Middle frontal gyrus (tissue), 1 donor: ENCODE measurements at regions not wholly inside any gene's neighbourhood (a gene's known extent, or its start where the extent isn't known, plus 50 kb on each side); places are given as distances from the start of the nearest gene placed in this dataset.
"Not testable (repeated sequence)": the region's sequence is repeated elsewhere in the genome, so short reads cannot be mapped to it uniquely, and the experiment has no call there.

Experiments used
- DNase-seq: peaks from one replicate; pipeline ENCODE4 v3.0.0-alpha.2; 2015; ENCODE audit warnings: low spot score; ENCODE audit errors: extremely low spot score

DNA sequence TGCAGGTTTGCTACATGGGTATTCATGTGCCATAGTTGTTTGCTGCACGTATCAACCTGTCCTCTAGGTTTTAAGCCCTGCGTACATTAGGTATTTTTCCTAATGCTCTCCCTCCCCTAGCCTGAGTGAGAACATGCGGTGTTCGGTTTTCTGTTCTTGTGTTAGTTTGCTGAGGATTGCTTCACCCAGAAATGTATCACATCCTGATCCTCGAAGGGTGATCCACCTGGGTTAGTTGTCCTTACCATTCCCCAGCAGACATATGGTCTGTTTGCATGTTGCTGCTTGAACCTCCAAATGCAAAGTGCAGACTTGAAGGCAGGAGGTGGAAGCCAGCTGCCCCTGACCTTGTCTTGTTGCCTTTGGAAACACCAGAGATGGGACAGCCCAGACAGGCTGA is 161.5 kb upstream of the WDR1 start:
- no peak for DNase-seq

DNA sequence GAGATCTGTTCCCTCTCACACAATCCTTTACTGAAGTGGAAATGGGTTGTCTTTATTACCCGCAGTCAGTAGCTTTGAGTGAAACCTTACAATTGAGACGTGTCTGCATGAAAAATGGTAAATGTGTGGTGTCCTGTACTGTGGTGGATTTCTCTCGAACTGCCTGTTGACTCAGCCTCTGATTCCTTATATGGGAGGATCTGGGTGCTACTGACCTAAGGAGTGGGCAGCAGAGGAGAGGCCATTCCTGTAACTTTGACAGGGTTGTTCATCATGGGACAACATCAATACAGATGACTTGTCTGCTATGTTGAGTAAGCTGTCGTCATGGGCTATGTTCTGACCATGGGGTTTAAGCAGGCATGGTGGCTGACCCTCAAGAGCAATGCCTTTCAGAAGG is 159.6 kb upstream of the WDR1 start:
- no peak for DNase-seq

DNA sequence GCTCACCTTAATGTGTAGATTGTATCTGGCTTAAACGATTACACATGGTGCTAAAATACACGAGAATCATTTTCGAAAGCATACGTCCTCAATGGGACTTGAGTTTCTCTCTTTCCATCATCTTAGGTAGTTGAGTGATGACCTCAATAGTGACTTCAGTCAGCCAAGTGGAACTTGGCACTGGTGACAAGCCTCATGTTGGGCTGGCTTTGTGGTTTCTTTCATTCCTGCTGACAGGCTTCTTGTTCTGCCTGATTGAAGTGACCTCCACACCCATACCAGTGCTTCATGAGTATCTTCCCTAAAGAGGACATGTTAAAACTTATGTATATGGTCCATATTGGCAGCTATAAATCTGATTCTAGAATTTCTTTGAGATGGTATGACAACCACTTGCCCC is 159.1 kb upstream of the WDR1 start:
- DNase-seq, result no peak

DNA sequence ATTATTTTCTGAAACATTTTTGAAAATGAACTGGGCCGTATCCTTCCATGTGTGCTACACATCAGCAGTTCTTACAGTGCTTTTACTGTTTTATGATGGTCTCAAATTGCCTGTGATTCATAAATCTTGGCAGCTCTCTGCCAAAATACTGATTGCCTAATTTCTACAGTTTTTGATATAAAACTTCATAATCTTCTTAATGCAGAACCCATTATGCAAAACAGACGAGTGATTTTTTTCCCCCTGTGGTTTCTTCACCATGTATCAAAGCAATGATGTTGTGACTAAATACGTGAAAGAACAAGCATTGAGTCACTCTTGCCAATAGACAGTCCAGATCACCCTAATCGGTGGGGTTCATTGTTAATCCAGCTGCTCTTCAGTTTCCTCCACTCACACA is 156.4 kb upstream of the WDR1 start:
- DNase-seq, result no peak

DNA sequence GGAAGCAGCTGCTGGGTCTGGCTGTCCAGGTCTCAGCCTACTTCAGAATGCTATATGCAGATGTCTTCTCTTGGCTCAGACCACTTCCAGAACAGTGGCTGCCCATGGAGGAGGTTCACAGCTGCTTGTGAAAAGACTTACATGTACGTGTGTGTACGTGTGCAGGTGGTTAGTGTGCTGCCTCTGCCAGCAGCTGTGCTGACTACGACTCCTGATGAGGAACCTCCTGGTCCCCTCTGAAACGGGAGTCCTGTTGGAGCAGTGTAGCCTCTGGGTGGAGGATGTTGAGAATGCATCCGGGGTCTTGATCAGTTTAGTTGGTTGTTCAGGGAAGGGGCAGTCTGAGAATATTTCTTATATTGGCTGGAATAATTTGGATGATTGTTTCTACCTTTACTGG is 155.9 kb upstream of the WDR1 start:
- DNase-seq, result no peak

DNA sequence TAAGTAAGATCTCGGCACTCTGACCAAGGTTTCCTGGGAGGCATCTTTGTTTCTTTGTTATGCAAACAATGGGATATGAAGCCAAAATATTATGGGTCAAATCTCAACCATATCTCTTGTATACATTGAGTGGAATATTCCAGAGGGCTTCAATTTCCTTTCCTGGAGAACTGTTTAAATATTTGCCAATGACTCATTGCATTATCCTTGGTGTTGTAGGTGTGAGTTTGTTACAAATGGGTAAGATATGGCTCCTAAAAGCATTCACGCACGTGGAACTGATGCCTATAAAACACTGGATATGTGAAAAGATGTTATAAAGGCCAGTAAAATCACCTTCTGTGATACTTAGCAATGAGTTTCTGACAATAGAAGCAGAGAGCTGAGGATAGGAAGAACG is 150.5 kb upstream of the WDR1 start:
- DNase-seq, result no peak

DNA sequence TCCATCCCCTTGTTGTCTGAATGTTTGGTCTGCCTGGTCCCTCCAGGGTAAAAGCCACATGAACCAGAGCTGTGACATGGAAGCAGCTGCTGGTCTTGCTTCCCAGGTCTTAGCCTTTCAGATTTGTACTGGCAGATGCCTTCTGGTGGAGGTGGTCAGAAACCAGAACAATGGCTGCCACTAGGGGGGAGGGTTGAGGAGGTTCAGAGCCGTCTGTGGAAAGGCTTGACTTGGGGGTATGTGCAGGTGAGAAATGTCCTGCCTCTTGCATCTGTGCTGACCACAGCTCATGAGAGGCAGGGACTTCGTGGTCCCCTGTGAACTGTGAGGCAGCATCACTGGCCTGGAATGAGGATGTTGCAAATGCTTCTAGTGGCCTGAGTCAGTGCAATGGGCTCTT is 144.2 kb upstream of the WDR1 start:
- no peak for DNase-seq

DNA sequence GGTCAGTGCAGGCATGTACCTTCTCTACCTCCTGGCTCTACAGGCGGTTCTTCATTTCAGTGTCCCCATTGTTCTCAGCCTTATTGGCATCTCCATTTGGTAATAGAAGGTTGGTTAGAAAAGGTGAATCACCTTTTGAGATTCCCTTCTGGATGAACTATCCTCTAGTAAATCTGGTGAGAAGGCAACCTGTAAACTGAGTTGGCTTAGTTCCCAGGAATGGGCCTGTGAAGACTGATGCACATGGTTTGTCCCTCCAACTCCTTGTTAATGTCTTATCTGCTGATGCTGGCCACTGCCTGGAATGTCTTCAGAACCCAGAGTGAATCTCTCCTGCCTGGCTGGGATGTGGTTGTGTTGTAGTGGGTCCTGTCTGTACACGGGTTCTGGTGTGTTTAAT is 143.4 kb upstream of the WDR1 start:
- no peak for DNase-seq

DNA sequence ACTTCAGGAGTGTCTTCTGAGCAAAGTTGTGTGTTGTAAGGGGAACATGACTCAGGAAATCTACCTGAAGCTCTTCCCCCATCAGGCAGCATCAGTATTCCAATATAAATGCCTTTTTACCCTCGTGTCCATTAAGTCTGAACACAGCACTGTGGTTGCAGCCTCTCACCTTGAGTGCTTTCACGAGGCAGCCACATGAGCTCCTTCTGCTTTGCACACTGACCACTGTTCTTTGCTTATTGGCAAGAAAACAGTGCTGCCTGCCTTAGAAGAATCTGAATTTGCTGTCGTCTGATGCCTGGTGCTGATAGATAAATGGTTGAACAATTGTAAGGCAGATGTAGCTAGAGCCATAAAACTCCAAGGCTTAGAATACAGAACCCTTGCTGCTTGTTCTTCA is 139.6 kb upstream of the WDR1 start:
- DNase-seq, result no peak

DNA sequence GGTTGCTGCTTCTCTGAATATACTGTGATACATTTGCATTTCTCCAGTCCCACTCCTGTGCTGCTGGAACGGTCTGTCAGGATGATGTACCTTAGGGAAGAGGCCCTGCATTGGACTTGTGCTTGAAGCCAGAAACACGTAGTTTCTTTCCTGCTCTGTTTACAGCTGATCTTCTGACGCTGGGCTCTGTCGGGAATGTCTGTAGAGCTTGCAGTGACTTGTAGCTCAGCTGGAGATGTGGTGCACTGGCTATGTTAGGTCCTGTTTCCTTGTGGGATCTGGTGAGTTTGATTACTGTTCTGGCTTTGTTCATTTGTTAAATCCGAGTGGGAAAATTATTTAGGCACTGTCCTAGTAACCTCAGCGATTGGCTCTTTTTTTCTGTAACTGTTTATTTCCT is 137.2 kb upstream of the WDR1 start:
- no peak for DNase-seq

DNA sequence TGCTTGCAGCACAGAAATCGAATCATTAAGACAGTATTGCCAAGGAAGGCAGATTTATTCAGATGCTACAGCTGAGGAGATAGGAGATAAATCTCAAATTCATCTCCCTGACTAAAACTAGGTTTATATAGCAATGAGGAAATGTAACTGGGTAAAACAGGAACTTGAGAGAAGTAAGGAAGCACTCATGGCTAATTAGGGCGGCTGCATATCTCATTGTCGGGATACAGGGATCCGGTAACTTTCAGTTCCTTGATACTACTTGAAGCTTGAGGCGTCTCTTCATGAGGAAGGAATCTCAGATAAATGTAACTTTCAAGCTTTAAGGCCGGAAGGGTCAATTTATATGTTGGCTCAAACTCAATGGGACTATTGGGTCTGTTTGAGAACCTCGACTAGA is 129.2 kb upstream of the WDR1 start:
- DNase-seq, result no peak

DNA sequence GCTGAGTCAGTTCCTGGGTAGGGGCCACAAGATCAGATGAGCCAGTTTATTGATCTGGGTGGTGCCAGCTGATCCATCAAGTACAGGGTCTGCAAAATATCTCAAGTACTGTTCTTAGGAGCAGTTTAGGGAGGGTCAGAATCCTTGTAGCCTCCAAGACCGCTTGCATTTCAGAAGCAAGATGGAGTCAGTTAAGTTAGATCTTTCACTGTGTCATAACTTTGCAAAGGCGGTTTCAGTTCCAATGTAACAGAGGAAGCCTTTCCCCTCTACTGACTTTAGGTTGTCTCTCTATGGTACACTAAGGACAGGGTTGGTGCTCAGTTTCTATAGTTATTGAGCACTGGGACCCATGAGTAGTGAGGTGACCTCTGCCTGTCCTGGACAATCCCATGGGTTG is 127.3 kb upstream of the WDR1 start:
- no peak for DNase-seq

DNA sequence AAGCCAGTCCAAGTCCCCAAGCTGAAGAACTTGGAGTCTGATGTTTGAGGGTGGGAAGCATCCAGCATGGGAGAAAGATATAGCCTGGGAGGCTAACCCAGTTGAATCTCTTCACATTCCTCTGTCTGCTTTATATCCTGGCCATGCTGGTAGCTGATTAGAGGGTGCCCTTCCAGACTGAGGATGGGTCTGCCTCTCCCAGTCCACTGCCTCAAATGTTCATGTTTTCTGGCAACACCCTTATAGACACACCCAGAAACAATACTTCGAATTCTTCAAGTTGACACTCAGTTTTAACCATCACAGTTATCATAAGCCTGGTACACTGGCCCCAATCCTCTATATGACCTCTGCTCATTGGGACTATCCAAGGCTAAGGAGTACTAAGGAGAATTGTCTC is 124.1 kb upstream of the WDR1 start:
- DNase-seq, result no peak

DNA sequence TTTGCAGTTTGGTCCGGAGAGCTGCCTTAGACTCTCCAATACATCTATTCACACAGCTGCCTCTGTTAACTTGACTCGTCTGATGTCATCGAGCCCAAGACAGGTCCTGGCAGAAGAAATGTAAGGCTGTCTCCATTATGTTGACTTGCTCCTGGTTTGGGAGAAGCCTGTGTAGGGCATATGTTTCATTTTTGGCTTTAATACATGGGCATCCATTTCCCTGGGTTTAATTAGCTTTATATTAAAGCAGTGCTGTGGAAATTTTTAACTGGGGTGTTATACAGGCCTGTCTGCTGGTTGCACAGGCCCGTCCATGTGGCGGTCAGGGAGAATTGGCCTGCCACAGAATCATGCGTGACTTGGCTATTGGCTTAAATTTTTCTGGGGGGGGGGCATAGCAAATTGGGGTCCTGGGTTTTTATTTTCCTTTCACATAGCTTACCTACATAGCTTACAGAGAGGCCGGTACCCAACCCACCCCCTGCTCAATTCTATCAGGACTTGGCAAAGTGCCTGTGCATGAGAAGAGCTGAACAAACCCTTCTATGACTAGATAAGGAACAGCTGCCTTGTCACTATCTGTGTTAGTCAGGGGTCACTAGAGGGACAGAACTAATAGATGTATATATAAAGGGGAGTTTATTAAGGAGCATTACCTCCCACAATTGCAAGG is 123.5 kb upstream of the WDR1 start:
- DNase-seq, result no peak

DNA sequence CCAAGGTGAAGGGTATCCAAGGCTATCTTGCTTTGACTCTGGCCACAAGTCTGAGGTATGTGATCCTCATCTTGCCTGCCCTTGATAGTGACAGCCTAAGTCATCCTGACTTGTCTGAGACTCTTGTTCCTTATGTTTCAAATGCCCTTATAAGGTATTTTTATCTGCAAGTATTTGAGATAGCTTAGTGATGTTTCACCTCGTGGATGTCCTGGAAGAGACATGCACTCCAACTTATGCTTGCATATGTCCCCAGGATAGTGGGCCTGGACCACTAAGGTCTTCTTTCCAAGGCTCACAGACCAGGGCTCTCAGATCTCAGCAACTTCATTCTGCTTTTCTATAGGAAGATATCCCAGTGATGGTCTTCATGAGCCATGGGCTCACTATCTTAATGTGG is 120.5 kb upstream of the WDR1 start:
- DNase-seq, result no peak

DNA sequence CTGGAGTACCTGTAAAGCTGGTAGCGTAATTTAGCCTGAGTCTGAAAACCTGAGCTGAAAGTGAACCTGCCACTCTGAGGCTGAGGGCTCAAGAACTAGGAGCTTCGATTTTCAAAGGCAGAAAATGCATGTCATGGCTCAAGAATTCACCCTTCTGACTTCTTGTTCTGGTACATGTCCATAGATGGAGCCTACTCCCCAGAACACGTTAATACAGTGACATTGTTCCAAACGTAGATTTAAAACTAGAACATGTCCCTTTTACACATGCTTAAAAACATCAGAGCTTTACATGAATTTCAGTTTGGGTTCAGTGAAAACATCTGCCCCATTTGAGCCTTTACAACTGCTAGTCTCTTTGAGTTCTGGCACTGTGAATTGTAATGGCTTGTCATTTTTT is 115.5 kb upstream of the WDR1 start:
- DNase-seq, result no peak

DNA sequence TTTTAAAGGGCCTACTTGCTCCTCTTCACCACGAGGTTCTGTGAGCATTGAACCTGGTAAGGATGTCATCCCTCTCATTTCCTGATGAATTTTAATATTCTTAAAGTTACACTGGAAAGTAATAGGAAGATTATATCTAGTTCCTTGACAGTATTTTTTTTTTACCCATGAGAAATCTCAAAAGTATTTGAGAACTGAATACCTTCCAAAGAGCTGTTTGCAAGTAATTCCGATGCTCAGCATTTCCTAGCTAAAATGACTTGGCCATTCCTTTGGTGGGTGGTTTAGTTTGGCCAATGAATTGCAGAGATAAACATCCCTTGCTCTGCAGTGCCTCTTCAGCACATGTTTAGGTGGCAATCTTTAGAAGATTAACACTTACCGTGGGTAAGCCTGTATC is 110.2 kb upstream of the WDR1 start:
- DNase-seq, result no peak

DNA sequence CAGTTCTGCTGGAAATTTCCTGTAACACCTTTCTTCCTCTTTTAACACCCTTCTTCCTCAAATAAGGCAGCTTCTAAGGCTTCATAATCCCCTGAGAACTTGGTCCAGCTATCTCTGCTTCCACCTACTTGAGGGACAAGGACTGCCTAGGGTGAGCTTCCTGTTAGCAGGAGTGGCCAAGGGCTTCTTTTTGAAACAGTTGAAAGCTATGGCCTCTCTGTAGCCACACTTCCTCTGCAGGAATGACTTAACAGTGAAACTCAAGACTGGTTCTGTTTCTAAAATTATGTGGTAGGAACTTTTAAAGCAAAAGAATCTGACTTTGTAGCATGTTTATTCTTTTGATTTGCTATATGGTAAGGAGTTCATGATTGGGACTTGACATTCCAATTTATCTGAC is 108.5 kb upstream of the WDR1 start:
- DNase-seq, result no peak

DNA sequence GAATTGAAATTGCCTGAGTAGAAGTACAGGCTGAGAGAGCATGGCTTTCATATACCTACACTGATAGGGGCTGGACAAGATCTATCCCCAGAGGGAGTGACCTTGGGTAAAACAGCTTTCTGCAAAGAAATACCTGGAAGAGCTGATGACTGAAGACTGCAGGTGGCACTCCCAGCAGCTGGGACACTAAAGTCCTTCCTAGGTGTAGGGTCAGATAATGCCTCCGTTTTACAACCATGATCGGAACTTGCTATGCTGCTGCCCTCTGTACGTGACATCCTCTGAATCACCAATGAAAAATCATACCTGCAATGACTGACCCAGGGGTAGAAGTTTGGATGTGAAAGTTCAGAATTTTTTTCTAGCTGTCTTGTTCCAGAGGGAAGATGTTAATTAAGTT is 107.2 kb upstream of the WDR1 start:
- no peak for DNase-seq

DNA sequence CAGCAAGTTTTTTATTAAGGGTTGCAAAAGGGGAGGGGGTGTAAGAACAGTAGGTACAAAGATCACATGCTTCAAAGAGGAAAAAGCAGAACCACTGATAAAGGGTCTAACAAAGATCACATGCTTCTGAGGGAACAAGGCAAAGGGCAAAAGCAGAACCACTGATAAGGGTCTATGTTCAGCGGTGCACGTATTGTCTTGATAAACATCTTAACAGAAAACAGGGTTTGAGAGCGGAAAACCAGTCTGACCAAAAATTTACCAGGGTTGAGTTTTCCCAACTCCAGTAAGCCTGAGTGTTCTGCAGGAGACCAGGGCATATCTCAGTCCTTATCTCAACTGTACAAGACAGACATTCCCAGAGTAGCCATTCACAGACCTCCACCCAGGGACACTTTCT is 96.9 kb upstream of the WDR1 start:
- DNase-seq, result not testable (repeated sequence)

DNA sequence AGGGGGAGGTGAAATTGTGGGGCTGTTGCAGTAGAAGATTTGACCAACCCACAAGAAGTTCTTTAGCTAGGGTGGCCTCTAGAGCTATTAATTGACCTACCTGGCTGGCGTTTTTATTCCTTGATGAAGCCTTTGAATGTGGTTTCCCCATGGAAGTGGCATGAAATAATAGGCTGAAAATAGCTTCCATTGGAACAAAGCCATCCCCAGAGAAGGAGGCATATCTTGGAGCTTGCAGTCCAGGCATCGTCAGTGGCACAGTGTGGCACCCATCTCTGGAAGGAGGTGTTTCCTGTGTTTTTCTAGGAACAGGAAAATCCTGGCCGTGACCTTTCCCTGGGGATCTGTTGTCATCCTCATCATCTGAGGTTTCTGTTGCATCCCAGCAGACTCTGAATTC is 96.3 kb upstream of the WDR1 start:
- DNase-seq, result no peak

DNA sequence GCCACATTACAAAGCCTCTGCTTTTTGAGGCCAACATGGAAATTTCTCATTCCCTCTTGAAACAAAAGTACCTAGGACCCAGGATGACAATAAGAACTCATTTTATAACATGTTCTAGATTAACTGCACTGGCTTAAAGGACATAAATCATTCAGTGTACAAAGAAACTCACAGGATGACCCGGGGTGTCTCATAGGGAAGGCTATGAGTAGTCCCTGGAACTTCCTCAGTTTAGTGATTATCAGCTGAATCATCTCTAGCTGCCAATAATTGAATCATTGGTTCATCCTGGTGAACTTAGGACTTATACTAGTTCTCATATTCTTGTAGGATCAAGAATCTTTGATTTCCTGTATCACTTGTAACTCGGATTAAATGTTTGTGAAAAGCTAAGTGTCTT is 95.8 kb upstream of the WDR1 start:
- no peak for DNase-seq

DNA sequence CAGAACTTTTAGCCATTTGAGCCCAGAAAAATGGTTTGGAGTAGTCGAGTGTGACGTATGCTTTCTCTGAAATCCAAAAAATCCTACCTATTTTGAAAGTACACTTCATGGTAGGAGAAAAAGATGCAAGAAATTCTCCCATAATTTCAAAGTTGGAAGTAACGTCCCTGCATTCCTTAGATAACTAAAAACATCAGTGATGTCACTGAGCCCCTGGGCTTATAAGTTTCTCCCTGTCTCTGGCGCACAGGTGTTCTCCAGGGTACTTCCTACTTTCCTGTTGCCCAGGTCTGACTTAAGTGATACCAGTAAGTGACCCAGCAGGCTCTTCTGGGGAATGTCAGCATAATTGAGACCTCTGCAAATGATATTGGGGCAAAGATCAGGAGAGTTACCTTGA is 90.5 kb upstream of the WDR1 start:
- DNase-seq, result no peak

DNA sequence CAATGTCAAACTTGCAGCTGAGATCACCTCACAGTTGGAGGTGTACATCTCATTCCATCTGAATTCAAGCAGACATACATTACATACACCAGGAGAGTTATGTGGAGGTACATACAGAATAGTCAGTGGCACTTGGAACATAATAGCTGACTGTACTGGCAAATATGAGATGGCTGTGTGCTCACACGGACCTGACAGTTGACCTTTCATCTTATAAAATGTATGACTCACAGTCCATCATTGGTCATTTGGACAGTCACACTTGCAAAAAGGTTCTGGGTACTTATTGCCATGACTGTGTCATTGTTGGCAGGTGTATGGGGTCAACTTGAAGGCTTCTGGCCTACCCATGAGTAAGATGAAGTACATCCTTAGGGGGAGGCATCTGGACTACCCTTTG is 88.6 kb upstream of the WDR1 start:
- no peak for DNase-seq
